NCI-H1417 treated with DMSO at 0.1 percent for 48 hours (cell line): ENCODE measurements at regions not wholly inside any gene's neighbourhood (a gene's known extent, or its start where the extent isn't known, plus 50 kb on each side); places are given as distances from the start of the nearest gene placed in this dataset.

Source experiments
- DNase-seq: peaks from one replicate; lab custom pipeline; 2025; lab: John Stamatoyannopoulos, UW

GRCh38 chr2:217193431-217194340, 333.8 kb upstream of the TNP1 start:
- DNase-seq = no peak

GRCh38 chr2:217192366-217192765, 332.5 kb upstream of the TNP1 start:
- no peak for DNase-seq

- DNase-seq = no peak
These were observed 329.9 kb upstream of the TNP1 start for GRCh38 chr2:217189747-217190146.

DNA sequence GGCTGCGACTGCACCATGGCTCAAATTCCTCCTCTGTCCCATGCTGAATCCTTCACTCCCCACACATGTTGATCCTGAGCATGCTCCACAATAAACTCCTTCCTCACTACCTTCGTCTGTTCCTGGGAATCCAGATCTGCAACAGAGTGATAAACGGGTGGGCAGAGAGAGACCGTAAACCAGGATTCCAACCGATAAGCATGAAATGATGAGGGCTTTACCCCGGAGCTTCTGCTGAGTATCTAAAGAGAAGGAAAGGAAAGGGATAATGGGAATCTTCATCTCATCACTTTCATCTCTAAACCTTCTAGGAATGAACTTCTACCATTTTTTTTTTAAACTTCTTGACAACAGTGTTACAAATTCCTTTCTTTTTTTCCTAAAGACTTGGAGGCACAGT, 329.3 kb upstream of the TNP1 start:
- no peak for DNase-seq

DNA sequence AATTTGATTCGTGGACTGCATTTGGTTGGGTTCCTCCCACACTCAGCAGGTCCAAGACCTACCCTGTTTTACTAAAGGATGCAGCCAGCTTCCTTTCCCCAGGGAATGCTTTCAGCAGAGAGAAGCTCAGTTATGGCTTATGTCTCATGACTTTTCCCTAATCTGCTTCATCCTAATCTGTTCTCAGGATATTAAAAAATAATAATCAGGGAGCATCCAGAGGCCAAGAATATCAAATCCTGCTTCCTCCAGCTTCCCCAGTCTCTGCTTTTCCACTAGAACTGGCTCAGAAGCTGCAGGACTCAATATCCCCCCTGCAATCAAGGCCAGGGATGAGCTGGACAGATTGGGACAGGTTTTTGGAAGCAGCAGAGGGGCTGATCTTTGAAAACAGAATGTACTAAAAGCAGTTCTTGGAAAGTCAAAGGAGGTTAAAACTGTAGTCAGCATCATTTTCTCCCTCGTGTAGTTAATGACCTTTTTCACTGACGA, 326.9 kb upstream of the TNP1 start:
- no peak for DNase-seq

DNA sequence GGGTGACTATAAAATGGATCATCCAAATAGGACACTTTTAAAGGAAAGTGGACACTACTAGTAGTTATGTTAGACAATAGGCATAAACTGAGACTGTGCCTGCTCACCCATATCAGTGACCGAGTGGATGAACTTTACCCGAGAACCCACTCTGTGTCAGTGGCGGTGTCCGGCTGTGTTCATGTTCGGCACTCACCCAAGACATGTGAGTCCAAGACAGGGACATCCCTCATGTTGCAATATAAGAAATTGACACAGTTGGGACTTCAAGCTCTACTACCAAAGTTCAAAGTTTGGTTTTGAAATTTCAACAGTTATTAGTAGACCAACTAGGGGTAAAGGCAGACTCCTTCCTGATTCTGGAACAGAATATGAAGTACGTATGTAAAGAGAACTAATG, 326.3 kb upstream of the TNP1 start:
- DNase-seq = no peak

DNA sequence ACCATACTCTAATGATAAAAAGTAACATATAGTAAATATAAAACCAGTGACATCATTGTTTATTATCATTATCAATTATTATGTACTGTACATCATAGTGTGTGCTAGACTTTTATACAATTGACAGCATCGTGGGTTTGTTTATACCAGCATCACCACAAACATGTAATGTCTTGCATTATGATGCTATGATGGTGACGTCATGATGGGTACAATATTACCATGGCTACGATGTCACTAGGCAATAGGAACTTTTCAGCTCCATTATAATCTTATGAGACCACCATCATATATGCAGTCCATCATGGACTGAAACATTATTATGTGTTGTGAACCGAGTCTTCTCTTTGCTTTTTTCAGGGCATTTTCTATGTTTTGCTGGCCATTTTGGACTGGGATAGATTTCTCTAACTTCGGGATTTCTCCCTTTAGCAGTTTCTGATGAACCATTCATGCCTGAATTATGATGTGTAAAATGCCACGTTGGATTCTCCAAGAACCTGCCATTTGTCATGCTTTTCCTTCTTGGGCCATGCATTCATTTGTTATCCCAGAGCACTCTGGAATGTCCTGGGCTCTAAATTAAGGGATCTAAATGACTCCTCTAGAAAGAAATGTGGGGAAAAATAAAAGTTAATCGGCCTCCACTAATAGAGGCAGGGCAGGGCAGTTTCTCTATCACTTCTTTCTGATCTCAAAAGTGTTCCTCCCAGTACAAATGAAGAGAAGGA, 325.6 kb upstream of the TNP1 start:
- DNase-seq = no peak

DNA sequence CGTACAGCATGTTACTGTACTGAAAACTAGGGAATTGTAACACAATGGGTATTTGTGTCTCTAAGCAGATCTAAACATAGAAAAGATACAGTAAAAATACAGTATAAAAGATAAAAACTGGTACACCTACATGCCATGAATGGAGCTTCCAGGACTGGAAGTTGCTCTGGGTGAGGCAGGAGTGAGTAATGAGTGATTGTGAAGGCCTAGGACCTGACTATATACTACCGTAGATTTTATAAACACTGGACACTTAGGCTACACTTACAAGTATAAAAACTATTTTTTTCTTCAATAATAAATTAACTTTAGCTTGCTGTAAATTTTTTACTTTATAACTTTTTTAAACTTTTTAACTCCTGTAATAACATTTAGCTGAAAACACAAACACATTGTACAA, 324.4 kb upstream of the TNP1 start:
- DNase-seq = no peak

GRCh38 chr2:217183471-217183870, 323.6 kb upstream of the TNP1 start:
- no peak for DNase-seq

DNA sequence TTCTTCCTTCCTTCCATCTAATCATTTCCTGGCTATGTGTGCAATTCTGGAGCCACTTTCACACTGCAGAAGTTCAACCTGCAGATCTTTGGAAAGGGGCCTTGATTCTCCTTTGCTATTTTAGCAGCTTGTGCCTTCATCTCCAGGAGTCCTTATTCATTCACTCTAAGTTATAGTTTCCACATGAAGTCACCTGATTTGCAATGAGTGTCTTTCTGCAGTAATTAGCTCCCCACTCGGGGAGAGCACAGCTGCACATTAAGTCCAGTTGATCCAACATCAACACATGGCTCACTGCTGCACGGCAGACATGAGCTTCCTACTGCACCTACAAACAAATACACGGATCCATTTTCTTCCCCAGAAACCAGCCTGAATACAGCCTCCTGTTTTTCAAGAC, 323.1 kb upstream of the TNP1 start:
- no peak for DNase-seq

GRCh38 chr2:217181512-217181911, 321.6 kb upstream of the TNP1 start:
- no peak for DNase-seq

DNA sequence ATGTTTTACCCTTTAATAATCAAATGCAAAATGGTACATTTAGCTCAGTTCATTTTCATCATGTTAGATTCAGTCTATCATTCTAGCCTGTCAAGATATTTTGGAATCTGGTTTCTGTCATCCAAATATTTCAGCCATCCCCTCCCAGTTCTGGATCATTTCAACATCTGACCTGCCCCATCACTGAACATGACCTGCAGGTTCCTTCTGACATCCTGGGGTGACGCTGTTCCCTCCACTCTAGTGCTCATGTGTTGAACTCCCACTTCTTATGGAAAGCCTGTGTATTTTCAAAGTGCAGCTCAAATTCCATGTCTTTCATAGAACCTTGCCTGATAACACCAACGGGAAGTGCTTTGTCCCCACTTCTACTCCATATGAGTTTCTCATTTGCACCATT, 320.0 kb upstream of the TNP1 start:
- DNase-seq = no peak

GRCh38 chr2:217178341-217178740, 318.5 kb upstream of the TNP1 start:
- DNase-seq = no peak

DNA sequence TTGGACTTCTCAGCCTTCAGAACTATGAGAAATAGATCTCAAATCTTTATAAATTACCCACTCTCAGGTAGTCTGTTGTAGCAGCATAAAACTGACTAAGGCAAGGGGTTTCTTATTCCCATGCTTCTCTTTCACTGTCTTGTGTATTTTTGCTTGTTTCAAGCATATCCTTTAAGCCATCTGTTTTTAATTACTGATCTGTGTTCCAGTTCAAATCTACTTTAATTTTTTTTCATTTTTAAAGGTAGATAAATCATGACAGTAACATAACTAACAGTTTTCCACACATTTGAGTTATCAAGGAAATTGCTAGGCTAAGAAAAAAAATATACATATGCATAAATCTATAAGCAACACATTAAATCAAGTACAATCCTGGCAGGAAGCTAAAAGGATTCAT, 317.9 kb upstream of the TNP1 start:
- no peak for DNase-seq

DNA sequence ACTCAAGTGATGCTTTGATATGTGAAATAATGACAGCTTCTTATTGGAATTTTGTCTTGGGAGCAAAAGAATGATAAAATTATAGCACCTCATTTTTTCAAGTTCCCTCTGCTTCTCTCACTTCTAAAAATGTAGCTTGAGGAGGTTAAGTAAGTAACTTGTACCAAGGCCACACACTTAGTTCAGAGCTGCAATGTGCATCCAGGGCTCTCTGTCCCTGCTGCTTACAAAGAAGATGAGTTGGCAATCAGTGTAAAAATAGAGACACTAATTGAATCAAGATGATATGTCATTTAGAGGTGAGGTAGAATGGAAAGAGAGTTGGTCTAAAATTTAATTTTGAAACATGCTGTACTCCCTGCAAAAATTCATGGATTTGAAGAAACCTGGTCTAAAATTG, 312.0 kb upstream of the TNP1 start:
- no peak for DNase-seq

DNA sequence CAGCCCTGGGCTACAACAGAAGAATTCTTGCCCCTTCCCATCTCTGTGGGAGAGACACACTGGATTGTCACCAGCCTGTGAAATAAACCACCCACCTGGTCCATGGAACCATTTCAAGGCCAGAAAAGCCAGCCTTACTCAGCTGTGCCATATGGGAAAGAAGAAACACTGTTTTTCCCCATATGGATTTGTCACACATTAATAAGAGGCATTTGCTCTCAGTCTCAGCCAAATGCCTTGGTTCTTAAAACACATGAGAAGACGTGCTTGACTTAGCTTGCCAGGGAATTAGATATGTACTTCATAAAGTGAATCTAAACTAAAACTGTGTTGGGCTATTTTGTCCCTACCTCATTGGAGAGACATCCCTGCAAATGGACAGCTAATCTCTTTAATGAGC, 308.6 kb upstream of the TNP1 start:
- DNase-seq = no peak

- no peak for DNase-seq
These were observed 307.7 kb upstream of the TNP1 start for GRCh38 chr2:217167531-217167930.

GRCh38 chr2:217166241-217166850, 306.5 kb upstream of the TNP1 start:
- DNase-seq = no peak

- no peak for DNase-seq
These were observed 305.7 kb upstream of the TNP1 start for GRCh38 chr2:217165547-217165946.

DNA sequence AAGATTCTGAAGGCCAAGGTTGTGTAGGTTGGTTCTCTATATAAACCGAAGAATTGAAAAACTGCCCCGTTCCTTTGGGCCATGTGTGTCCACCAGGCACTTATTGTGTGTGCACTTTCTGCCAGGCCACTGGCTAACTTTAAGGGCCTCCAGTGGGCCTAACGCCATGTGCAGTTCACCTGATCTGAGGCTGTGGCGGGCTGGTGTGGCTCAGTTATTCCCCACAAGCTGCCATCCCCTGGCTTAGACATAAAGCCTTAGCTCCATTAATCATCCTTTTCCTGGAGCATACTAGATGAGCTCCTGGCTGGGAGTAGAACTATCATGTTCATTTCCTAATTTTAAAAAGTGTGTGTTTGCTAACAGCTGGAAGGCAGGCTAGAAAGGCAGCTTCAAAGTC, 304.1 kb upstream of the TNP1 start:
- DNase-seq = no peak

DNA sequence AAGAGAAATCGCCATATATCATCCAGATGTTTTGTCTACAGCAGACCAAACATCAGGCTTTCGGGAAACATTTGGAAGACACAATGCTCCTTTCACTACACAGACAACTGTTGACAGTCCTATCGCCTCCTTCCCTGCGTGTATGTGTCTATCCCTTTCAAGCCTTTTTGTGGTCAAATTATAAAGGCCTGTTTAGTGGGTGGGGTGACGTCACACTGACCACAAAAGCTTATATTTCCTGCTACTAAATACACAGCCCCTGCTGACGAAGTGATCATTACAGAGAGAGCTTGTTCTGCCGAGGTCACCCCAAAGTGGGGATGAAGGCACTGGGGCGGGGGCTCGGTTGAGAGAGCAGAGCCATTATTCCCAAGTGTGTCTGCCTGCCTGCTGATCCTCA, 302.7 kb upstream of the TNP1 start:
- DNase-seq = no peak

DNA sequence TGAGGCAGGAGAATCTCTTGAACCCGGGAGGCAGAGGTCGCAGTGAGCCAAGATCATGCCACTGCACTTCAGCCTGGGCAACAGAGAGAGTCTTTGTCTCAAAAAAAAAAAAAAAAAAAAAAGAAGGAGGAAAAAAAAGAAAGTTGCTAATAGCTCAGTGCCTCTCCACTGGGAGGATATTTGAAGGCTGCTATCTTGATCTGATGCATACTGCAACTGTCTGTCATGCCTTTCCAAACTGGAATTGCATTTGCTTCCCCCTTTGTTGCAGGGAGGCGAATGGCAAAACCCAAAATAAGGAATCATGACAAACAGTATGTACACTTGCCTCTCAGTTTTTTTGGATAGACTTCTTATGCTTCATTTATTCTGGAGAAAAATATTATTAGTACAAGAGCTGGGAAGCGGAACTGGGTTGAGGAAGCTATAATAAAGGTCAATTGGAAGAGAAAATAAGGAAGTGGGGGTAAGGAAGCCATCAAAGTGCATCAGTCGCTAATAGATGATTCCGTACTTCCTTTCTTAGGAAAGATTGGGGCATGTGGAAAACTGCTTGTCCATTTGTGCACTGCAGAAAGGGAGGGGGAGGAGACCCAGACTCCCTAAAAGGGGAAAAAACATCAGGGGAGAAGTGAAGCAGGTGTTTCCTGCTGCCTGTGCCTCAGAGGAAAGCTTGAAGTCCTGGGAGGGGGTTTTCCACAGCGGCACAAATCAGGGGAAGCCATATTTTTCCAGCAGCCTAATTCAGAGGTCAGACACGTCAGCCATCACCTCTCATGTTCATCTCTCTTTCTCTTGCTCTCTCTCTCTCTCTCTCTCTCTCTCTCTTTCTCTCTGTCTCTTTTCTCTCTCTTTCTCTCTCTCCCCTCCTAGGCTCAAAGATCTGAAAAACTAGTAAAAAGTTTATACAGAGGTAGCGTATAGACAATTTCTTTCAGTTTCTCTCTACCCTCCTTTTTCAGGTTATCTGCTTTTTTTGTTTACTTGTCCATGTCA, 301.4 kb upstream of the TNP1 start:
- no peak for DNase-seq
